ENCODE measurements at regions not wholly inside any gene's neighbourhood (a gene's known extent, or its start where the extent isn't known, plus 50 kb on each side); places are given as distances from the start of the nearest gene placed in this dataset.

DNA sequence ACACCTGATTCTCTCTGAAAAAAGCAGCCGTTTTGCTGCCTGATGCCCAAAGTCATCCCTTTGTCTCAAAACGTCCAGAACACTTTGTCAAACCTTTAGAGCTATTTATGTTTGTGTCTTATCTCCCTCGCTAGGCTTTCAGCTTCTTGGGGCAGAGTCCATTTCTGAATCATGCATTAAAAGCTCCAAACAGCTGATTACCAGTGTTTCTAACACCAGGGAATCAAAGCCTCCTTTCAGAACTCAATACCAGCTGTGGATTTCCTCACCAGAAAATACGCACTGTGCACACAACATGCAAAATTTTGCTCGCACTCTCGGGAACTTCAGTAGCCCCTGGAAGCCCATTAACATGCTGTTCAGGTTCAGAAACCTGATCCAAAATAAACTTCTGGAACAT is 333.3 kb downstream of the HACE1 start:
- no peak for FAIRE-seq
- TF ChIP-seq, protein P1, sequence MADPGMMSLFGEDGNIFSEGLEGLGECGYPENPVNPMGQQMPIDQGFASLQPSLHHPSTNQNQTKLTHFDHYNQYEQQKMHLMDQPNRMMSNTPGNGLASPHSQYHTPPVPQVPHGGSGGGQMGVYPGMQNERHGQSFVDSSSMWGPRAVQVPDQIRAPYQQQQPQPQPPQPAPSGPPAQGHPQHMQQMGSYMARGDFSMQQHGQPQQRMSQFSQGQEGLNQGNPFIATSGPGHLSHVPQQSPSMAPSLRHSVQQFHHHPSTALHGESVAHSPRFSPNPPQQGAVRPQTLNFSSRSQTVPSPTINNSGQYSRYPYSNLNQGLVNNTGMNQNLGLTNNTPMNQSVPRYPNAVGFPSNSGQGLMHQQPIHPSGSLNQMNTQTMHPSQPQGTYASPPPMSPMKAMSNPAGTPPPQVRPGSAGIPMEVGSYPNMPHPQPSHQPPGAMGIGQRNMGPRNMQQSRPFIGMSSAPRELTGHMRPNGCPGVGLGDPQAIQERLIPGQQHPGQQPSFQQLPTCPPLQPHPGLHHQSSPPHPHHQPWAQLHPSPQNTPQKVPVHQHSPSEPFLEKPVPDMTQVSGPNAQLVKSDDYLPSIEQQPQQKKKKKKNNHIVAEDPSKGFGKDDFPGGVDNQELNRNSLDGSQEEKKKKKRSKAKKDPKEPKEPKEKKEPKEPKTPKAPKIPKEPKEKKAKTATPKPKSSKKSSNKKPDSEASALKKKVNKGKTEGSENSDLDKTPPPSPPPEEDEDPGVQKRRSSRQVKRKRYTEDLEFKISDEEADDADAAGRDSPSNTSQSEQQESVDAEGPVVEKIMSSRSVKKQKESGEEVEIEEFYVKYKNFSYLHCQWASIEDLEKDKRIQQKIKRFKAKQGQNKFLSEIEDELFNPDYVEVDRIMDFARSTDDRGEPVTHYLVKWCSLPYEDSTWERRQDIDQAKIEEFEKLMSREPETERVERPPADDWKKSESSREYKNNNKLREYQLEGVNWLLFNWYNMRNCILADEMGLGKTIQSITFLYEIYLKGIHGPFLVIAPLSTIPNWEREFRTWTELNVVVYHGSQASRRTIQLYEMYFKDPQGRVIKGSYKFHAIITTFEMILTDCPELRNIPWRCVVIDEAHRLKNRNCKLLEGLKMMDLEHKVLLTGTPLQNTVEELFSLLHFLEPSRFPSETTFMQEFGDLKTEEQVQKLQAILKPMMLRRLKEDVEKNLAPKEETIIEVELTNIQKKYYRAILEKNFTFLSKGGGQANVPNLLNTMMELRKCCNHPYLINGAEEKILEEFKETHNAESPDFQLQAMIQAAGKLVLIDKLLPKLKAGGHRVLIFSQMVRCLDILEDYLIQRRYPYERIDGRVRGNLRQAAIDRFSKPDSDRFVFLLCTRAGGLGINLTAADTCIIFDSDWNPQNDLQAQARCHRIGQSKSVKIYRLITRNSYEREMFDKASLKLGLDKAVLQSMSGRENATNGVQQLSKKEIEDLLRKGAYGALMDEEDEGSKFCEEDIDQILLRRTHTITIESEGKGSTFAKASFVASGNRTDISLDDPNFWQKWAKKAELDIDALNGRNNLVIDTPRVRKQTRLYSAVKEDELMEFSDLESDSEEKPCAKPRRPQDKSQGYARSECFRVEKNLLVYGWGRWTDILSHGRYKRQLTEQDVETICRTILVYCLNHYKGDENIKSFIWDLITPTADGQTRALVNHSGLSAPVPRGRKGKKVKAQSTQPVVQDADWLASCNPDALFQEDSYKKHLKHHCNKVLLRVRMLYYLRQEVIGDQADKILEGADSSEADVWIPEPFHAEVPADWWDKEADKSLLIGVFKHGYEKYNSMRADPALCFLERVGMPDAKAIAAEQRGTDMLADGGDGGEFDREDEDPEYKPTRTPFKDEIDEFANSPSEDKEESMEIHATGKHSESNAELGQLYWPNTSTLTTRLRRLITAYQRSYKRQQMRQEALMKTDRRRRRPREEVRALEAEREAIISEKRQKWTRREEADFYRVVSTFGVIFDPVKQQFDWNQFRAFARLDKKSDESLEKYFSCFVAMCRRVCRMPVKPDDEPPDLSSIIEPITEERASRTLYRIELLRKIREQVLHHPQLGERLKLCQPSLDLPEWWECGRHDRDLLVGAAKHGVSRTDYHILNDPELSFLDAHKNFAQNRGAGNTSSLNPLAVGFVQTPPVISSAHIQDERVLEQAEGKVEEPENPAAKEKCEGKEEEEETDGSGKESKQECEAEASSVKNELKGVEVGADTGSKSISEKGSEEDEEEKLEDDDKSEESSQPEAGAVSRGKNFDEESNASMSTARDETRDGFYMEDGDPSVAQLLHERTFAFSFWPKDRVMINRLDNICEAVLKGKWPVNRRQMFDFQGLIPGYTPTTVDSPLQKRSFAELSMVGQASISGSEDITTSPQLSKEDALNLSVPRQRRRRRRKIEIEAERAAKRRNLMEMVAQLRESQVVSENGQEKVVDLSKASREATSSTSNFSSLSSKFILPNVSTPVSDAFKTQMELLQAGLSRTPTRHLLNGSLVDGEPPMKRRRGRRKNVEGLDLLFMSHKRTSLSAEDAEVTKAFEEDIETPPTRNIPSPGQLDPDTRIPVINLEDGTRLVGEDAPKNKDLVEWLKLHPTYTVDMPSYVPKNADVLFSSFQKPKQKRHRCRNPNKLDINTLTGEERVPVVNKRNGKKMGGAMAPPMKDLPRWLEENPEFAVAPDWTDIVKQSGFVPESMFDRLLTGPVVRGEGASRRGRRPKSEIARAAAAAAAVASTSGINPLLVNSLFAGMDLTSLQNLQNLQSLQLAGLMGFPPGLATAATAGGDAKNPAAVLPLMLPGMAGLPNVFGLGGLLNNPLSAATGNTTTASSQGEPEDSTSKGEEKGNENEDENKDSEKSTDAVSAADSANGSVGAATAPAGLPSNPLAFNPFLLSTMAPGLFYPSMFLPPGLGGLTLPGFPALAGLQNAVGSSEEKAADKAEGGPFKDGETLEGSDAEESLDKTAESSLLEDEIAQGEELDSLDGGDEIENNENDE (IDR thresholded peaks at IDR 0.05; ENCODE audit: insufficient replicate concordance, low read length): no peak

More for the DNA sequence above, 333.3 kb downstream of the HACE1 start:
- H4K20me1 ChIP-seq (replicated peaks in 1 of 2; ENCODE audit: control insufficient read depth in 1 of 2, insufficient read depth in 2 of 2, low read length in 2 of 2): no peaks in the 10 kb centered on the region
- CTCF ChIA-PET (ENCODE audit: partially characterized antibody): interaction anchor here (0.6 to 5.2 kb wide), 35 partner anchors 10 to 515 kb away, joined by 3 to 46 read pairs (median 3); no protein-coding TSS in a partner anchor
- H3K4me1 ChIP-seq (replicated peaks in 1 of 4; ENCODE audit: control insufficient read depth in 3 of 4, insufficient read depth in 4 of 4, low read length in 3 of 4): no peaks in the 10 kb centered on the region
- H2BK5ac ChIP-seq (ENCODE audit: low read depth, low read length): no peak overlapping the region
- no peak overlapping the region for H2BK120ac ChIP-seq (replicated peaks; ENCODE audit: low read depth, low read length)
- H2AK5ac ChIP-seq (ENCODE audit: low read depth, low read length): no peak overlapping the region
- no peak overlapping the region for H3K9ac ChIP-seq (replicated peaks in 1 of 4; ENCODE audit: extremely low read depth in 1 of 4, low read depth in 3 of 4, low read length in 3 of 4)
- POLR2A ChIA-PET (ENCODE audit: partially characterized antibody): no interaction called here
- no peaks in the 10 kb centered on the region; the same call in 1 of the 2 replicates for H3K23me2 ChIP-seq (ENCODE audit: low read depth, low read length)
- no peak for DNase-seq (ENCODE audit: low read depth in 1 of 2, low spot score in 2 of 2)
- WGBS, 2 experiments (ENCODE audit: extremely low coverage in 1 of 2, insufficient coverage in 1 of 2, insufficient read length in 1 of 2, insufficient replicate concordance in 2 of 2, low coverage in 1 of 2, low lambda C conversion rate in 2 of 2, missing lambda C conversion rate in 1 of 2): 84% methylated on average over 6 of the region's 6 CpGs; no CpG with 5 or more reads in 1 of the 2 experiments
- no peak overlapping the region for H3K4me3 ChIP-seq (ENCODE audit: extremely low read depth in 1 of 4, insufficient read depth in 2 of 4, low read depth in 3 of 4, low read length in 4 of 4)
- H3K56ac ChIP-seq (replicated peaks; ENCODE audit: insufficient read length, low read depth, low read length): no peak overlapping the region
- no peak overlapping the region for H2AFZ ChIP-seq (ENCODE audit: low read length)
- H3K14ac ChIP-seq (ENCODE audit: insufficient read length): no peak overlapping the region
- H3K27ac ChIP-seq (ENCODE audit: low read depth, low read length): no peak overlapping the region
- H4K91ac ChIP-seq (replicated peaks; ENCODE audit: insufficient read length, low read length): no peak overlapping the region
- no peaks in the 10 kb centered on the region for H3K79me2 ChIP-seq (ENCODE audit: control insufficient read depth in 1 of 2, insufficient read depth in 2 of 2, low read length in 2 of 2)
- no peak overlapping the region for H2BK15ac ChIP-seq (ENCODE audit: low read length)
- H4K8ac ChIP-seq (ENCODE audit: extremely low read depth, insufficient read depth, low read length): no peak overlapping the region
- H3K4me2 ChIP-seq (ENCODE audit: insufficient read depth in 1 of 2, low read depth in 2 of 2, low read length in 2 of 2): no peak overlapping the region
- H3K79me1 ChIP-seq (ENCODE audit: low read depth, low read length): no peaks in the 10 kb centered on the region
- H4K5ac ChIP-seq (ENCODE audit: insufficient read length, low read depth, low read length): no peak overlapping the region
- no peak overlapping the region for H3K23ac ChIP-seq (ENCODE audit: insufficient read length)
- no peak overlapping the region for H2BK12ac ChIP-seq (ENCODE audit: low read depth, low read length)
- H3K36me3 ChIP-seq (ENCODE audit: control insufficient read depth in 2 of 4, insufficient read depth in 4 of 4, low read length in 3 of 4): no peaks in the 10 kb centered on the region
- no peak overlapping the region for H3K18ac ChIP-seq (ENCODE audit: extremely low read depth, low read length)
- no peak overlapping the region for H2BK20ac ChIP-seq (ENCODE audit: low read length)
- H3K4ac ChIP-seq (replicated peaks; ENCODE audit: insufficient read length, low read depth, low read length): no peak overlapping the region
- no peaks in the 10 kb centered on the region for H3K27me3 ChIP-seq (replicated peaks in 1 of 4; ENCODE audit: control insufficient read depth in 3 of 4, extremely low read depth in 1 of 4, insufficient read depth in 3 of 4, low read length in 3 of 4)
- no peaks in the 10 kb centered on the region for H3K9me3 ChIP-seq (ENCODE audit: insufficient read depth in 2 of 2, low read depth in 1 of 2, low read length in 1 of 2)

Measured in H1 (cell line).